Mucosa of rectum (tissue), 2 donors: ENCODE measurements at regions not wholly inside any gene's neighbourhood (a gene's known extent, or its start where the extent isn't known, plus 50 kb on each side); places are given as distances from the start of the nearest gene placed in this dataset.
A peak's percentile ranks its signal among the peaks of the same experiment; 100 is the strongest.

Experiments used
- H3K27ac ChIP-seq, 2 donors: one replicate each; pipeline ENCODE4 v1.7.0; 2013; ENCODE audit warnings: inconsistent platforms in 2 of 2, low read depth in 2 of 2, low read length in 2 of 2
- H3K27me3 ChIP-seq, 2 donors: one replicate each; pipeline ENCODE4 v1.7.0; 2013; ENCODE audit warnings: low read length in 2 of 2; ENCODE audit not compliant: control insufficient read depth in 2 of 2, insufficient read depth in 2 of 2
- H3K36me3 ChIP-seq, 2 donors: one replicate each; pipeline ENCODE4 v1.7.0; 2013; ENCODE audit warnings: low read length in 2 of 2; ENCODE audit not compliant: control insufficient read depth in 2 of 2, insufficient read depth in 2 of 2
- H3K4me1 ChIP-seq, 2 donors: one replicate each; pipeline ENCODE4 v1.7.0; 2013; ENCODE audit warnings: low read length in 2 of 2, mild to moderate bottlenecking in 1 of 2; ENCODE audit not compliant: control insufficient read depth in 2 of 2, insufficient read depth in 2 of 2
- H3K4me3 ChIP-seq, 2 donors: one replicate each; pipeline ENCODE4 v1.7.0; 2013; ENCODE audit warnings: low read length in 2 of 2
- H3K9ac ChIP-seq, 2 donors: one replicate each; pipeline ENCODE4 v1.7.0; 2013; ENCODE audit warnings: low read length in 2 of 2, low read depth in 1 of 2, mild to moderate bottlenecking in 1 of 2
- H3K9me3 ChIP-seq, 2 donors: one replicate each; pipeline ENCODE4 v1.7.0; 2013; ENCODE audit warnings: low read length in 2 of 2; ENCODE audit not compliant: control insufficient read depth in 2 of 2
- donor health status: healthy.
- donor health status: Normal muscosa, but diverticular disease.

- Histone ChIP-seq H3K27ac (no peak overlapping the region), H3K9me3 (no peaks in the 10 kb centered on the region), H3K36me3 (no peaks in the 10 kb centered on the region), H3K9ac (no peak overlapping the region), H3K4me3 (no peak overlapping the region), H3K4me1 (no peaks in the 10 kb centered on the region), H3K27me3 (no peaks in the 10 kb centered on the region)
Measured at GRCh38 chr7:116327135-116327534, 116.8 kb downstream of the TES start.

GRCh38 chr7:116327752-116328151 lies 117.4 kb downstream of the TES start:
- Histone ChIP-seq H3K27ac (peak overlapping the region in 1 of 2 donors; percentile 33), H3K36me3 (no peaks in the 10 kb centered on the region), H3K9me3 (no peaks in the 10 kb centered on the region), H3K4me1 (no peaks in the 10 kb centered on the region), H3K4me3 (no peak overlapping the region), H3K27me3 (no peaks in the 10 kb centered on the region), H3K9ac (no peak overlapping the region)

GRCh38 chr7:116328161-116328560 lies 117.8 kb downstream of the TES start:
- no peaks in the 10 kb centered on the region for H3K9me3 ChIP-seq
- H3K36me3 ChIP-seq = no peaks in the 10 kb centered on the region
- no peaks in the 10 kb centered on the region for H3K4me1 ChIP-seq
- no peak overlapping the region for H3K9ac ChIP-seq
- peak overlapping the region in 1 of 2 donors; percentile 33 for H3K27ac ChIP-seq
- no peak overlapping the region for H3K4me3 ChIP-seq
- no peaks in the 10 kb centered on the region for H3K27me3 ChIP-seq

- Histone ChIP-seq H3K27me3 (no peaks in the 10 kb centered on the region), H3K36me3 (no peaks in the 10 kb centered on the region), H3K9ac (no peak overlapping the region), H3K4me1 (no peaks in the 10 kb centered on the region), H3K27ac (no peak overlapping the region), H3K4me3 (no peak overlapping the region), H3K9me3 (no peaks in the 10 kb centered on the region)
Measured at GRCh38 chr7:116329686-116330503, 119.6 kb downstream of the TES start.

- no peak overlapping the region for H3K4me3 ChIP-seq
- H3K9me3 ChIP-seq = no peaks in the 10 kb centered on the region
- H3K4me1 ChIP-seq = no peaks in the 10 kb centered on the region
- H3K27me3 ChIP-seq = no peaks in the 10 kb centered on the region
- no peak overlapping the region for H3K27ac ChIP-seq
- H3K36me3 ChIP-seq = no peaks in the 10 kb centered on the region
- H3K9ac ChIP-seq = no peak overlapping the region
Measured at GRCh38 chr7:116331020-116331419, 120.7 kb downstream of the TES start.

GRCh38 chr7:116332766-116333165 lies 122.4 kb downstream of the TES start:
- Histone ChIP-seq H3K27ac (no peak overlapping the region), H3K9ac (no peak overlapping the region), H3K27me3 (no peaks in the 10 kb centered on the region), H3K9me3 (no peaks in the 10 kb centered on the region), H3K4me1 (no peaks in the 10 kb centered on the region), H3K36me3 (no peaks in the 10 kb centered on the region), H3K4me3 (no peak overlapping the region)

- H3K9me3 ChIP-seq = no peaks in the 10 kb centered on the region
- H3K4me1 ChIP-seq = no peaks in the 10 kb centered on the region
- no peaks in the 10 kb centered on the region for H3K36me3 ChIP-seq
- no peak overlapping the region for H3K4me3 ChIP-seq
- H3K27me3 ChIP-seq = no peaks in the 10 kb centered on the region
- H3K9ac ChIP-seq = no peak overlapping the region
- no peak overlapping the region for H3K27ac ChIP-seq
Measured at GRCh38 chr7:116334555-116334954, 124.2 kb downstream of the TES start.

GRCh38 chr7:116337018-116337417 lies 126.7 kb downstream of the TES start:
- H3K27ac ChIP-seq = no peak overlapping the region
- peaks cover 0 to 3% of the 10 kb centered on the region in 2 donors for H3K4me1 ChIP-seq
- H3K9ac ChIP-seq = no peak overlapping the region
- H3K4me3 ChIP-seq = no peak overlapping the region
- no peaks in the 10 kb centered on the region for H3K9me3 ChIP-seq
- H3K27me3 ChIP-seq = no peaks in the 10 kb centered on the region
- no peaks in the 10 kb centered on the region for H3K36me3 ChIP-seq

GRCh38 chr7:116337800-116338199 lies 127.5 kb downstream of the TES start:
- H3K27me3 ChIP-seq = no peaks in the 10 kb centered on the region
- no peak overlapping the region for H3K4me3 ChIP-seq
- H3K4me1 ChIP-seq = peaks cover 0 to 3% of the 10 kb centered on the region in 2 donors
- no peak overlapping the region for H3K9ac ChIP-seq
- no peaks in the 10 kb centered on the region for H3K36me3 ChIP-seq
- H3K9me3 ChIP-seq = no peaks in the 10 kb centered on the region
- H3K27ac ChIP-seq = no peak overlapping the region

- Histone ChIP-seq H3K27ac (no peak overlapping the region), H3K9ac (no peak overlapping the region), H3K27me3 (no peaks in the 10 kb centered on the region), H3K4me1 (peaks cover 0 to 3% of the 10 kb centered on the region in 2 donors), H3K9me3 (no peaks in the 10 kb centered on the region), H3K36me3 (no peaks in the 10 kb centered on the region), H3K4me3 (no peak overlapping the region)
Measured at GRCh38 chr7:116339564-116339963, 129.2 kb downstream of the TES start.
